ENCODE measurements at regions not wholly inside any gene's neighbourhood (a gene's known extent, or its start where the extent isn't known, plus 50 kb on each side); places are given as distances from the start of the nearest gene placed in this dataset.

GRCh38 chr7:89761173-89761572, 393.1 kb upstream of the STEAP1 start (continued):
- TF ChIP-seq NFIC (IDR thresholded peaks at IDR 0.05), result no peak
- no peak for TF ChIP-seq MECOM (CRISPR knock-in tag; IDR thresholded peaks at IDR 0.05)

- no peak overlapping the region for H3K9ac ChIP-seq (ENCODE audit: insufficient read depth in 1 of 2, low read depth in 2 of 2, low read length in 2 of 2)
- intact Hi-C loops (cut with micrococcal nuclease), result no loop called here
- ATAC-seq (no peak), DNase-seq (ENCODE audit: extremely low read depth in 1 of 4, low spot score in 3 of 4) (no peak), FAIRE-seq (no peak)
- no peak overlapping the region for H3K27ac ChIP-seq (ENCODE audit: extremely low read depth, low read depth, low read length)
- CTCF ChIA-PET (ENCODE audit: low intra/inter-chr PET ratio), result no interaction called here
- no TSS peak for BruUV-seq (replicated peaks)
- TF ChIP-seq ZNF436 (CRISPR knock-in tag; IDR thresholded peaks at IDR 0.05) (no peak), KAT2B (IDR thresholded peaks at IDR 0.05; ENCODE audit: low read depth, low read length) (no peak), HNRNPLL (IDR thresholded peaks at IDR 0.05; ENCODE audit: low read depth, low read length, poor library complexity, severe bottlenecking) (no peak)
- no peaks in the 10 kb centered on the region for H3K79me2 ChIP-seq (ENCODE audit: control insufficient read depth, insufficient read depth, low read length)
- H3K9me3 ChIP-seq (replicated peaks; ENCODE audit: control insufficient read depth, insufficient read depth, low read depth, low read length), result no peaks in the 10 kb centered on the region
- 1% methylated on average over 4 of the region's 4 CpGs for WGBS (ENCODE audit: insufficient coverage, low coverage, missing lambda C conversion rate)
- H3K4me1 ChIP-seq (replicated peaks in 1 of 2; ENCODE audit: control insufficient read depth in 2 of 2, insufficient read depth in 2 of 2, low read length in 2 of 2), result no peaks in the 10 kb centered on the region
- no peaks in the 10 kb centered on the region for H4K20me1 ChIP-seq (replicated peaks; ENCODE audit: control insufficient read depth, insufficient read depth, low read length)
- no peak overlapping the region for H2AFZ ChIP-seq (ENCODE audit: low read depth, low read length)
- no peak overlapping the region for H3K4me2 ChIP-seq (ENCODE audit: insufficient read depth, low read length)
- H3K36me3 ChIP-seq (ENCODE audit: control insufficient read depth, insufficient read depth, low read length), result no peaks in the 10 kb centered on the region
- POLR2A ChIA-PET, result no interaction called here
- no peaks in the 10 kb centered on the region for H3K9me1 ChIP-seq (ENCODE audit: control insufficient read depth, insufficient read depth, low read length)
- in situ Hi-C loops (cut with MboI), result no loop called here
- no peaks in the 10 kb centered on the region for H3K27me3 ChIP-seq (ENCODE audit: control insufficient read depth in 2 of 2, insufficient read depth in 2 of 2, low read length in 2 of 2)
- H3K4me3 ChIP-seq, result no peak overlapping the region
These were observed 384.1 kb upstream of the STEAP1 start for GRCh38 chr7:89770161-89770560.

- no peak for DNase-seq (ENCODE audit: extremely low read depth in 1 of 4, low spot score in 3 of 4)
- POLR2A ChIA-PET, result no interaction called here
- Histone ChIP-seq H2AFZ (ENCODE audit: low read depth, low read length) (no peak overlapping the region), H3K27me3 (ENCODE audit: control insufficient read depth in 2 of 2, insufficient read depth in 2 of 2, low read length in 2 of 2) (no peaks in the 10 kb centered on the region), H3K4me1 (replicated peaks in 1 of 2; ENCODE audit: control insufficient read depth in 2 of 2, insufficient read depth in 2 of 2, low read length in 2 of 2) (no peaks in the 10 kb centered on the region), H3K4me2 (ENCODE audit: insufficient read depth, low read length) (no peak overlapping the region), H3K9ac (ENCODE audit: insufficient read depth in 1 of 2, low read depth in 2 of 2, low read length in 2 of 2) (no peak overlapping the region), H3K79me2 (ENCODE audit: control insufficient read depth, insufficient read depth, low read length) (no peaks in the 10 kb centered on the region), H3K9me3 (replicated peaks; ENCODE audit: control insufficient read depth, insufficient read depth, low read depth, low read length) (no peaks in the 10 kb centered on the region), H3K9me1 (ENCODE audit: control insufficient read depth, insufficient read depth, low read length) (no peaks in the 10 kb centered on the region), H4K20me1 (replicated peaks; ENCODE audit: control insufficient read depth, insufficient read depth, low read length) (no peaks in the 10 kb centered on the region), H3K27ac (ENCODE audit: extremely low read depth, low read depth, low read length) (no peak overlapping the region), H3K4me3 (no peak overlapping the region), H3K36me3 (ENCODE audit: control insufficient read depth, insufficient read depth, low read length) (no peaks in the 10 kb centered on the region)
- no peak for ATAC-seq
- intact Hi-C loops (cut with micrococcal nuclease) (no loop called here), in situ Hi-C loops (cut with MboI) (no loop called here)
- CTCF ChIA-PET (ENCODE audit: low intra/inter-chr PET ratio), result no interaction called here
- 0% methylated on average over 3 of the region's 3 CpGs for WGBS (ENCODE audit: insufficient coverage, low coverage, missing lambda C conversion rate)
- FAIRE-seq, result no peak
- BruUV-seq (replicated peaks), result no TSS peak
- TF ChIP-seq DIDO1 (tag; IDR thresholded peaks at IDR 0.05; ENCODE audit: low read depth) (no peak), THRA (IDR thresholded peaks at IDR 0.05) (no peak), RNF2 (IDR thresholded peaks at IDR 0.05) (no peak), ZNF561 (CRISPR knock-in tag; conservative IDR thresholded peaks at IDR 0.05) (no peak), MTA3 (IDR thresholded peaks at IDR 0.05; ENCODE audit: borderline replicate concordance) (no peak), ZNF263 (CRISPR knock-in tag; IDR thresholded peaks at IDR 0.05; ENCODE audit: borderline replicate concordance) (no peak), BRF2 (IDR thresholded peaks at IDR 0.05; ENCODE audit: borderline replicate concordance, insufficient read depth, insufficient read length) (no peak)
These were observed 383.1 kb upstream of the STEAP1 start for GRCh38 chr7:89771003-89771636.

Measured in K562 (cell line).